ENCODE measurements at regions not wholly inside any gene's neighbourhood (a gene's known extent, or its start where the extent isn't known, plus 50 kb on each side); places are given as distances from the start of the nearest gene placed in this dataset.

DNA sequence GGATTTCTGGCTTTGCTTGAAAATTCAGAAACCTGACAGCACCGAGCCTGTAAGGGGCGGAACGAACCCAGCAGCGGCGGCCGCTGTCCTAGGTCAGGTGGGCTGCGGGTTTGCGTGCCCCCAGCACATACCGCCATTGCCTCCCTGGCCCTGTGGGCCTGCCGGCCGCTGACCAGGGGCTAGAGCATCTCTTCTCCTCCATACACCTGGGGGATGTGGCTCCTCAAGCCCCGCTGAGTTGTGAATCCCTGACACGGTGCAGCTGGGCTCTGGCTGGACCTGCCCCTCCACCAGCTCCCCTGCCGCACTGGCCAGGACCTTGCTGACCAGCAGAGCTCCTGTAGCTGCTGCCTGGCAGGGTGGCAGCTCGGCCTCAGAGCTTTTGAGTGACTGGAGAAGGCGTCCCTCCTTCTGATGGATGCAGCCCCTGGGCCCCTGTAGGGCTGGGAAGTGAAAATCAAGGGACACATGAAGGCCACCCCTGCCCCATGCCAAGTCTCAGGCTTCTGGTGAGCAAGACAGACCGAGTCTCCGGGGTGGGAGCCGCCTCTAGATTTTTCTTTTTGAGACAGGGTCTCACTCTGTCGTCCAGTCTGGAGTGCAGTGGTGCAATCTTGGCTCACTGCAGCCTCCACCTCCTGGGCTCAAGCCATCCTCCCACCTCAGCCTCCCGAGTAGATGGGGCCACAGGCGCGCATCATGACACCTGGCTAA is 184.9 kb upstream of the SFSWAP start:
- H3K4me3 ChIP-seq (ENCODE audit: low read depth, low read length): no peak overlapping the region
- no peak for DNase-seq (ENCODE audit: low read depth)
- TF ChIP-seq POLR2A (IDR thresholded peaks at IDR 0.05; ENCODE audit: extremely low read depth, insufficient read length) (no peak), CTCF (IDR thresholded peaks at IDR 0.05; ENCODE audit: low read depth, low read length) (no peak), MYC (IDR thresholded peaks at IDR 0.05; ENCODE audit: low read depth, low read length) (no peak)
- TF ChIP-seq, protein P1, sequence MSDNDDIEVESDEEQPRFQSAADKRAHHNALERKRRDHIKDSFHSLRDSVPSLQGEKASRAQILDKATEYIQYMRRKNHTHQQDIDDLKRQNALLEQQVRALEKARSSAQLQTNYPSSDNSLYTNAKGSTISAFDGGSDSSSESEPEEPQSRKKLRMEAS (IDR thresholded peaks at IDR 0.05; ENCODE audit: low read depth, low read length): no peak

- DNase-seq (ENCODE audit: low read depth): no peak
- H3K4me3 ChIP-seq (ENCODE audit: low read depth, low read length): no peak overlapping the region
- no peak for TF ChIP-seq CTCF (IDR thresholded peaks at IDR 0.05; ENCODE audit: low read depth, low read length)
- TF ChIP-seq MYC (IDR thresholded peaks at IDR 0.05; ENCODE audit: low read depth, low read length): no peak
- TF ChIP-seq POLR2A (IDR thresholded peaks at IDR 0.05; ENCODE audit: extremely low read depth, insufficient read length): no peak
- TF ChIP-seq, protein P1 (IDR thresholded peaks at IDR 0.05; ENCODE audit: low read depth, low read length): no peak
These were observed 183.8 kb upstream of the SFSWAP start for GRCh38 chr12:131527092-131527491.

- no peak for TF ChIP-seq POLR2A (IDR thresholded peaks at IDR 0.05; ENCODE audit: extremely low read depth, insufficient read length)
- TF ChIP-seq CTCF (IDR thresholded peaks at IDR 0.05; ENCODE audit: low read depth, low read length): no peak
- no peak for TF ChIP-seq MYC (IDR thresholded peaks at IDR 0.05; ENCODE audit: low read depth, low read length)
- TF ChIP-seq, protein P1 (IDR thresholded peaks at IDR 0.05; ENCODE audit: low read depth, low read length): no peak
- no peak overlapping the region for H3K4me3 ChIP-seq (ENCODE audit: low read depth, low read length)
- DNase-seq (ENCODE audit: low read depth): no peak
These were observed 183.2 kb upstream of the SFSWAP start for GRCh38 chr12:131527736-131528135.

GRCh38 chr12:131528144-131528543 is 182.7 kb upstream of the SFSWAP start:
- TF ChIP-seq CTCF (IDR thresholded peaks at IDR 0.05; ENCODE audit: low read depth, low read length) (no peak), MYC (IDR thresholded peaks at IDR 0.05; ENCODE audit: low read depth, low read length) (no peak), POLR2A (IDR thresholded peaks at IDR 0.05; ENCODE audit: extremely low read depth, insufficient read length) (no peak)
- TF ChIP-seq, protein P1 (IDR thresholded peaks at IDR 0.05; ENCODE audit: low read depth, low read length): no peak
- H3K4me3 ChIP-seq (ENCODE audit: low read depth, low read length): no peak overlapping the region
- no peak for DNase-seq (ENCODE audit: low read depth)

DNA sequence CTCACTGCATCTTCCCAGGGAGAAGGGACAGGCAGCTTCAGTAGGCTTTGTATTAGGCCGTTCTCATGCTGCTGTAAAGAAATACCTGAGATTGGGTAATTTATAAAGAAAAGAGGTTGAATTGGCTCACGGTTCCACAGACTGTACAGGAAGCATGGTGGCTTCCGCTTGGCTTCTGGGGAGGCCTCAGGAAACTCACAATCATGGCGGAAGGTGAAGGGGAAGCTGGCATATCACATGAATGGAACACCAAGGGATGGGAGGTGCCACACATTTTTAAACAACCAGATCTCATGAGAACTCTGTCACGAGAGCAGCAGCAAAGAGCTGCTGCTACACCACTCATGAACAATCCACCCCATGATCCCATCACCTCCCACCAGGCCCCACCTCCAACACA is 182.2 kb upstream of the SFSWAP start:
- no peak for DNase-seq (ENCODE audit: low read depth)
- TF ChIP-seq MYC (IDR thresholded peaks at IDR 0.05; ENCODE audit: low read depth, low read length) (no peak), CTCF (IDR thresholded peaks at IDR 0.05; ENCODE audit: low read depth, low read length) (no peak), POLR2A (IDR thresholded peaks at IDR 0.05; ENCODE audit: extremely low read depth, insufficient read length) (no peak)
- TF ChIP-seq, protein P1 (IDR thresholded peaks at IDR 0.05; ENCODE audit: low read depth, low read length): no peak
- no peak overlapping the region for H3K4me3 ChIP-seq (ENCODE audit: low read depth, low read length)

Data from NB4 (cell line).